Muscle layer of colon (tissue), 2 donors: ENCODE measurements at regions not wholly inside any gene's neighbourhood (a gene's known extent, or its start where the extent isn't known, plus 50 kb on each side); places are given as distances from the start of the nearest gene placed in this dataset.

Experiments used
- H3K27ac ChIP-seq: one replicate; pipeline ENCODE4 v1.7.0; 2013; ENCODE audit warnings: low read depth, mild to moderate bottlenecking, low read length, moderate library complexity
- H3K27me3 ChIP-seq, 2 donors: one replicate each; pipeline ENCODE4 v1.7.0; 2013; ENCODE audit warnings: low read length in 2 of 2, mild to moderate bottlenecking in 2 of 2; ENCODE audit not compliant: insufficient read depth in 2 of 2, control insufficient read depth in 1 of 2
- H3K36me3 ChIP-seq: one replicate; pipeline ENCODE4 v1.7.0; 2013; ENCODE audit warnings: mild to moderate bottlenecking, low read length; ENCODE audit not compliant: insufficient read depth
- H3K4me1 ChIP-seq: one replicate; pipeline ENCODE4 v1.7.0; 2013; ENCODE audit warnings: mild to moderate bottlenecking, low read length; ENCODE audit not compliant: insufficient read depth
- H3K4me3 ChIP-seq, 2 donors: one replicate each; pipeline ENCODE4 v1.7.0; 2013; ENCODE audit warnings: low read length in 2 of 2, low read depth in 1 of 2, mild to moderate bottlenecking in 1 of 2, moderate library complexity in 1 of 2
- H3K9ac ChIP-seq: one replicate; pipeline ENCODE4 v1.7.0; 2013; ENCODE audit warnings: low read length
- H3K9me3 ChIP-seq: one replicate; pipeline ENCODE4 v1.7.0; 2013; ENCODE audit warnings: mild to moderate bottlenecking, low read length
- donor health status: abdominal sarcoma.
- donor health status: Adenocarcinoma of cecum.

DNA sequence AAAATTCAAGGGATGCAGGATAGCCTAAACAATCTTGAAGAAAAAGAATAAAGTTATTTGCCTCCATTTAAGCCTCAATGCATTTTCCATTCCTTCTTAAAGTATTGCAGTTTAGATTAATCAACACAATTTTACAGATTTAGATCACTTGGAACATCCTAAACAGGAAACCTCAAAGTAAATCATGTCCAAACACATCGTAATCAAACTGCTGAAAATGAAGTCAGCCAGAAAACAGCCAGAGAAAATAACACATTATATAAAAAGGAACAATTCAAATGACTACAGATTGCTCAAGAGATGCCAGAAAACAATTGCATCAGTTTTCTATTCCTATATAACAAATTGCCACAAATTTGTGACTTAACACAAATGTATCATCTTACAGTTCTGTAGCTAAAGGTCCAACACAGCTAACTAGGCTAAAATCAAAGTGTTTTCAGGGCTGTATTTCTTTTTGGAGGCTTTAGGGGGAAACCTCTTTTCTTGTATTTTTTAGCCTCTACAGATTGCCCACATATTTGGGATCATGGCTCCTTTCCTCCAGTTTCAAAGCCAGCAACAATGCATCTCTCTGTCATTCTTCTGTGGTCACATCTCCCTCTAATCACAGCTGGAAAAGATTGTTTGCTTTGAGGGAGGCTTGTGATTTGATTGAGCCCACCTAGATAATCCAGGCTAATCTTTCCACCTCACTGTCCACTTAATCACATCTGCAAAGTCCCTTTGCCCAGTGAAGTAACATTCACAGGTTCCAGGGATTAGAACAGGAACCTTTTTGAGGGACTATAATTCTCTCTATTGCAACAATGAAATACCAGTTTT lies 543.3 kb upstream of the UBE2E2 start:
- Histone ChIP-seq H3K36me3 (no peaks in the 10 kb centered on the region), H3K27me3 (no peaks in the 10 kb centered on the region), H3K27ac (no peak overlapping the region), H3K4me3 (no peak overlapping the region), H3K9ac (no peak overlapping the region), H3K4me1 (no peaks in the 10 kb centered on the region), H3K9me3 (no peaks in the 10 kb centered on the region)

DNA sequence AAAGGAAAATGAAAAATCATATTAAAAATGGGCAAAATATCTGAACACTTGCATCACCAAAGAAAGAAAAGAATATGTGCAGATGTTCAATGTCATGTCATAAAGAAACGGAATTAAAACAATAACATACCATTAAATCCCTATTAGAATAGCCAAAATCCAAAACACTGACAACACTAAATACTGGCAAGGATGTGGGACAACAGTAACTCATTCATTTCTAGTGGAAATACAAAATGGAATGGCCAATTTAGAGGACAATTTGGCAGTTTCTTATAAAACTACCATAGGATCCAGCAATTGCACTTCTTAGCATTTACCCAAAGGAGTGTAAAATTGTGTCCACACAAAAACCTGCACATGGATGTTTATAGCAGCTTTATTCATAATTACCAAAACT lies 542.5 kb upstream of the UBE2E2 start:
- H3K27me3 ChIP-seq, result no peaks in the 10 kb centered on the region
- no peaks in the 10 kb centered on the region for H3K36me3 ChIP-seq
- H3K9me3 ChIP-seq, result no peaks in the 10 kb centered on the region
- no peak overlapping the region for H3K4me3 ChIP-seq
- no peak overlapping the region for H3K27ac ChIP-seq
- no peak overlapping the region for H3K9ac ChIP-seq
- no peaks in the 10 kb centered on the region for H3K4me1 ChIP-seq

GRCh38 chr3:22661121-22661700 lies 541.9 kb upstream of the UBE2E2 start:
- no peak overlapping the region for H3K9ac ChIP-seq
- H3K4me1 ChIP-seq, result no peaks in the 10 kb centered on the region
- no peak overlapping the region for H3K4me3 ChIP-seq
- no peaks in the 10 kb centered on the region for H3K9me3 ChIP-seq
- no peak overlapping the region for H3K27ac ChIP-seq
- H3K36me3 ChIP-seq, result no peaks in the 10 kb centered on the region
- no peaks in the 10 kb centered on the region for H3K27me3 ChIP-seq

DNA sequence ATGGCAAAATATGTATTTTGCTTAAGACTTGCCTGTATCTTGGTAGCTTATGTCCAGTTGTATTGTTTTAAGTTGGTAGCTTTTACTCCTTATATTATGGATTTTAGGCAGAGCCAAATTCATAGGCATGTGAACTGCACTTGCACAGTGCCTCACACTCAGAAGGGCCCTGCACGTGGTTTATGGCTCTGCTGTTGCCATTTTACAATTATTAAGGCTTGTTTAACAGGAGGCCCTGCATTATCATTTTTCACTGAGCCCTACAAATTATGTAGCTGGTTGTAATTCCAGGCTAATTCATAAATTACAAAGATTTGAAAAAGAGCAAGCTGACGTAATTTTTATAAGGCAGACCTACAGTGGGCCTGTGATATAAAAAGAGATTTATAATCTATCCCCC lies 537.6 kb upstream of the UBE2E2 start:
- H3K27ac ChIP-seq, result no peak overlapping the region
- no peak overlapping the region for H3K4me3 ChIP-seq
- no peaks in the 10 kb centered on the region for H3K9me3 ChIP-seq
- H3K9ac ChIP-seq, result no peak overlapping the region
- H3K4me1 ChIP-seq, result no peaks in the 10 kb centered on the region
- H3K36me3 ChIP-seq, result no peaks in the 10 kb centered on the region
- H3K27me3 ChIP-seq, result no peaks in the 10 kb centered on the region

DNA sequence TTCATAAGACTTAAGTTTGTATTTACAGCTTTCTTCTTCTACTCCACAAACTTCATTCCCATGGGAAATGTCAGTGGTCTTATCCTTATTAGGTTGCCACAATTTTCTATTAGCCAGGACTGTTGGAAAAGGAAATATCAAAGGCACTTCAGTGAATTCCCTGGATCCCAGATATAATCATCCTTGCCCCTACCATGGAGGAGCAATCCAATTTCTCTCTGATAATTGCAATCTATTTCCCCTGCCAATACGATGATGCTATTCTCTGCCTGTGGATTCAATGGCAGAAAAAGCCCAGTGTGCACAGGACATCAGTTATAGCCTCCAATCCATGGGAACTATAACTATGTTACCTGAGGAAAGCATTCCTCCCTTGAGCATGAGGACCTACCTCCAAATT lies 536.4 kb upstream of the UBE2E2 start:
- Histone ChIP-seq H3K36me3 (no peaks in the 10 kb centered on the region), H3K9me3 (no peaks in the 10 kb centered on the region), H3K27ac (no peak overlapping the region), H3K27me3 (no peaks in the 10 kb centered on the region), H3K4me1 (no peaks in the 10 kb centered on the region), H3K4me3 (no peak overlapping the region), H3K9ac (no peak overlapping the region)

- Histone ChIP-seq H3K27ac (no peak overlapping the region), H3K4me3 (no peak overlapping the region), H3K36me3 (no peaks in the 10 kb centered on the region), H3K9me3 (no peaks in the 10 kb centered on the region), H3K4me1 (no peaks in the 10 kb centered on the region), H3K9ac (no peak overlapping the region), H3K27me3 (no peaks in the 10 kb centered on the region)
Measured at GRCh38 chr3:22671848-22672247, 531.3 kb upstream of the UBE2E2 start.

GRCh38 chr3:22684739-22685138 lies 518.4 kb upstream of the UBE2E2 start:
- Histone ChIP-seq H3K4me1 (peaks cover 18% of the 10 kb centered on the region), H3K27ac (no peak overlapping the region), H3K4me3 (no peak overlapping the region), H3K36me3 (no peaks in the 10 kb centered on the region), H3K27me3 (no peaks in the 10 kb centered on the region), H3K9ac (no peak overlapping the region), H3K9me3 (no peaks in the 10 kb centered on the region)

- Histone ChIP-seq H3K4me3 (no peak overlapping the region), H3K27me3 (no peaks in the 10 kb centered on the region), H3K36me3 (no peaks in the 10 kb centered on the region), H3K27ac (no peak overlapping the region), H3K4me1 (peaks cover 18% of the 10 kb centered on the region), H3K9me3 (no peaks in the 10 kb centered on the region), H3K9ac (no peak overlapping the region)
Measured at GRCh38 chr3:22685597-22685996, 517.5 kb upstream of the UBE2E2 start.

- Histone ChIP-seq H3K9ac (no peak overlapping the region), H3K27ac (no peak overlapping the region), H3K27me3 (no peaks in the 10 kb centered on the region), H3K4me1 (peaks cover 9% of the 10 kb centered on the region), H3K9me3 (no peaks in the 10 kb centered on the region), H3K36me3 (no peaks in the 10 kb centered on the region), H3K4me3 (no peak overlapping the region)
Measured at GRCh38 chr3:22691407-22691806, 511.7 kb upstream of the UBE2E2 start.

- H3K9ac ChIP-seq, result no peak overlapping the region
- H3K36me3 ChIP-seq, result no peaks in the 10 kb centered on the region
- H3K4me1 ChIP-seq, result peaks cover 9% of the 10 kb centered on the region
- no peak overlapping the region for H3K27ac ChIP-seq
- H3K4me3 ChIP-seq, result no peak overlapping the region
- no peaks in the 10 kb centered on the region for H3K27me3 ChIP-seq
- no peaks in the 10 kb centered on the region for H3K9me3 ChIP-seq
Measured at GRCh38 chr3:22691856-22692628, 511.1 kb upstream of the UBE2E2 start.

GRCh38 chr3:22700876-22701275 lies 502.3 kb upstream of the UBE2E2 start:
- Histone ChIP-seq H3K27ac (no peak overlapping the region), H3K9ac (no peak overlapping the region), H3K36me3 (no peaks in the 10 kb centered on the region), H3K4me1 (no peaks in the 10 kb centered on the region), H3K4me3 (no peak overlapping the region), H3K27me3 (no peaks in the 10 kb centered on the region), H3K9me3 (no peaks in the 10 kb centered on the region)
